HAP-1 (cell line): ENCODE measurements at regions not wholly inside any gene's neighbourhood (a gene's known extent, or its start where the extent isn't known, plus 50 kb on each side); places are given as distances from the start of the nearest gene placed in this dataset.
A peak's percentile ranks its signal among the peaks of the same experiment; 100 is the strongest.

Experiments
- DNase-seq, 2 experiments: peaks; one replicate each; pipeline ENCODE4 v3.0.0-alpha.2; 2016 to 2020; ENCODE audit warnings: low spot score in 2 of 2
- H3K27me3 ChIP-seq: fragments of 250-450 bp; sonication (Bioruptor Pico); 2 replicates; pipeline ENCODE4 v1.5.1; 2020; ENCODE audit warnings: low read depth, mild to moderate bottlenecking, moderate library complexity
- H3K36me3 ChIP-seq: fragments of 250-450 bp; sonication (Bioruptor Pico); replicated peaks from 2 replicates; pipeline ENCODE4 v1.5.1; 2020; ENCODE audit warnings: mild to moderate bottlenecking
- H3K4me1 ChIP-seq: fragments of 250-450 bp; sonication (Bioruptor Pico); 2 replicates; pipeline ENCODE4 v1.5.1; 2020; ENCODE audit warnings: mild to moderate bottlenecking
- H3K4me3 ChIP-seq: fragments of 250-450 bp; sonication (Bioruptor Pico); 2 replicates; pipeline ENCODE4 v1.5.1; 2020; ENCODE audit warnings: mild to moderate bottlenecking, moderate library complexity
- H3K9me3 ChIP-seq: fragments of 250-450 bp; sonication (Bioruptor Pico); 2 replicates; pipeline ENCODE4 v1.5.1; 2020; ENCODE audit warnings: mild to moderate bottlenecking, moderate library complexity
- in situ Hi-C: fragments of 300-500 bp; cut with MboI; formaldehyde crosslinking; loops from 3 replicates; pipeline ENCODE4 v1.14.3; 2020; ENCODE audit warnings: low sequenced_read_pairs, inconsistent platforms, mixed read lengths

DNA sequence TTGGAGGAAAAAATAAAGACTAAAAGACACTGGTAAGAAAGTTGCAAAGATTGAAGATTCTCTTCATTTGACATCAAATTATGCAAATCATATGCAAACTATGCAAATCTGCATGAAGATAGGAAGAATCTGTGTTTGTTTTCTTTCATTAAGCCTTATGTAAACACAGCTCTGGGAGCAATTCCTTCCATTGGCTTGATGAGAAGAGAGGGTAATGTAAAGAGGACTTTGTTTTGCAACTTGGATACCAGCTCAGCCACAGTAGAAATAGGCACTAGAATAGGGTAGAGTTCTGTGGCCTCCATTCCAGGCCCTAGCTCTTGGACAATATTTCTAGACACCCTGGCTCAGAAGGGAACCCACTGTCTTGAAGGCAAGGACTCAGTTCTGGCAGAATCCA lies 388.4 kb upstream of the RASGEF1B start:
- no peaks in the 10 kb centered on the region for H3K36me3 ChIP-seq
- no peaks in the 10 kb centered on the region for H3K9me3 ChIP-seq
- no peaks in the 10 kb centered on the region for H3K27me3 ChIP-seq
- in situ Hi-C loops = no loop called here
- no peaks in the 10 kb centered on the region for H3K4me1 ChIP-seq
- no peak overlapping the region for H3K4me3 ChIP-seq
- DNase-seq = no peak

GRCh38 chr4:81854406-81854805 lies 382.7 kb upstream of the RASGEF1B start:
- no peaks in the 10 kb centered on the region for H3K27me3 ChIP-seq
- H3K9me3 ChIP-seq = no peaks in the 10 kb centered on the region
- no peaks in the 10 kb centered on the region for H3K36me3 ChIP-seq
- H3K4me3 ChIP-seq = no peak overlapping the region
- DNase-seq = no peak
- no peaks in the 10 kb centered on the region for H3K4me1 ChIP-seq
- in situ Hi-C loops = no loop called here

DNA sequence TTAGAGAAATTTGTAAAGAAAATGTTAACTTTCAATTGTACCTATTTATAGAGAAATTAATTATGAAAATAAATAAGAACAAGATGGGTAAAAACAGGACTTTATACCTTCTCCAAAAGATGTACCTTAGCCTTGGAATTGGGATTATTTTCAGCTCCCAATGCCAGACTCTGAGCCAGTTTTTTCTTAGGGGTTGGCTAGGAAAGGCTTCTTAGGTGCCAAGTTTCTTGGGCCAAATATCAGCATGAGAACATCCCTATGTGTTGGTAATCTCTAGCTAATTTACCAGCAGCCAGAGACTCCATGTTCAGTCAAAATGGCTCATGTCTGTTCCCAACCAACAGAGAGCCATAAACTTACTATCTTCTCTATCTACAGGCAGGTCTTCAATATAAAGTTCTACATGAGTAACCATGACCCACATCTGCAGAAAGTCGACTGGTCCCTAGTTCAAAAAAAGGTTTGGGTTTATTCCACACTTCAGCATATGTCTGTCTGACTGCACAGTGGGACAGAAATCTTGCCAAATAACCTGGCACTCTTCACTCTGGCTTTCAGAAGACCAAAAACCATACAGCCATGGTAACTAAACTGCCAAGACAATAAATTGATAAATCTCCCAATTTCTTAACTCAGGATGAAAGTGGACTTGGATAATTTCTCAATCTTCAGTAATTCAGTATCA lies 380.5 kb upstream of the RASGEF1B start:
- no peak for DNase-seq
- H3K36me3 ChIP-seq = no peaks in the 10 kb centered on the region
- in situ Hi-C loops = no loop called here
- H3K27me3 ChIP-seq = no peaks in the 10 kb centered on the region
- no peaks in the 10 kb centered on the region for H3K9me3 ChIP-seq
- H3K4me1 ChIP-seq = no peaks in the 10 kb centered on the region
- H3K4me3 ChIP-seq = no peak overlapping the region

DNA sequence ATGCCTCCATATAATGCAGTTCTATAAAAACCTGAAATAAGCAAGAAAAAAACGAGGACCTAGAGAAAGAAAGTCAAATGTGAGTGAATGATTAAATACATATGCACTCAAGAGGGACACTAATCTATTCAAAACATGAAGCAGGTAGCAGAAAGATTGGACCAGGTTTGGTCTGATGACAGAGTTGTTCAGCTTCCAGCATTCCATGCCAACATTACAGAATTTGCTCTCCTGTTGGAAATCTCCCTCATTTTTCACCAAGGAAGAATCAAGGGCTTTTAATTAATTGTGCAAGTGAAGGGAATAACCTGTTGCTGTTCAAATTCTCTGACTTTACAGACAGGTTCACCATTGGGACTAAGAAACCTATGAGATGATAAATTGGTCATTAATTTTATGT lies 379.0 kb upstream of the RASGEF1B start:
- no peak for DNase-seq
- H3K9me3 ChIP-seq = no peaks in the 10 kb centered on the region
- H3K4me1 ChIP-seq = no peaks in the 10 kb centered on the region
- no peak overlapping the region for H3K4me3 ChIP-seq
- no peaks in the 10 kb centered on the region for H3K27me3 ChIP-seq
- H3K36me3 ChIP-seq = no peaks in the 10 kb centered on the region
- in situ Hi-C loops = no loop called here

- H3K9me3 ChIP-seq = no peaks in the 10 kb centered on the region
- in situ Hi-C loops = loop anchor here (10.0 kb wide), 1 partner anchor 441 kb away; no protein-coding TSS in a partner anchor
- no peaks in the 10 kb centered on the region for H3K36me3 ChIP-seq
- H3K4me1 ChIP-seq = no peaks in the 10 kb centered on the region
- no peak overlapping the region for H3K4me3 ChIP-seq
- DNase-seq = no peak
- no peaks in the 10 kb centered on the region for H3K27me3 ChIP-seq
Measured at GRCh38 chr4:81845761-81846160, 374.1 kb upstream of the RASGEF1B start.

GRCh38 chr4:81845273-81845672 lies 373.6 kb upstream of the RASGEF1B start:
- Histone ChIP-seq H3K36me3 (no peaks in the 10 kb centered on the region), H3K4me1 (no peaks in the 10 kb centered on the region), H3K9me3 (no peaks in the 10 kb centered on the region), H3K4me3 (no peak overlapping the region), H3K27me3 (no peaks in the 10 kb centered on the region)
- no peak for DNase-seq
- in situ Hi-C loops = loop anchor here (10.0 kb wide), 1 partner anchor 440 kb away; no protein-coding TSS in a partner anchor

DNA sequence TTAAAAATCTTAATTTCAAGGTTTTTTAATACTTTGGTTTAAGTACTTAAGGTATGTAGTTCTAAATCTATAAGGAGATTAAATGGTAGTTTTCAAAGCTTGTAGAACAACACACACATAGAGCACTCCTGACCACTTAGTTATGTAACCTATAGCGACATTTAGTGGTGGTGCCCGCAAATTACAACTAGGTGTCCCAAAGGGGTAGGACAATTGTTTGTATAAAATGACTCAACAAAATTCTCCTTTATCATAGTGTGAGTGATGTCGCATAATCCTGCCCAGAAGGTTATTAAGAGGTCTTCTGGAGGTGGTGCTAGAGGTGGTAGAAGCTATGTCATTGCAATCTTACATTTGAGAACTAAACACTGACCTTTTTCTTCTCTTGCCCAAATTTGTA lies 373.0 kb upstream of the RASGEF1B start:
- Histone ChIP-seq H3K4me3 (no peak overlapping the region), H3K27me3 (no peaks in the 10 kb centered on the region), H3K36me3 (no peaks in the 10 kb centered on the region), H3K9me3 (no peaks in the 10 kb centered on the region), H3K4me1 (no peaks in the 10 kb centered on the region)
- peak; percentile 67 to 81 for DNase-seq
- in situ Hi-C loops = loop anchor here (5.0 to 10.0 kb wide), 2 partner anchors 372 to 440 kb away; partner anchors contain the start of gene RASGEF1B

- H3K4me3 ChIP-seq = no peak overlapping the region
- H3K36me3 ChIP-seq = no peaks in the 10 kb centered on the region
- H3K4me1 ChIP-seq = peaks cover 8% of the 10 kb centered on the region
- no peaks in the 10 kb centered on the region for H3K27me3 ChIP-seq
- peak; percentile 8 to 53 for DNase-seq
- H3K9me3 ChIP-seq = no peaks in the 10 kb centered on the region
- in situ Hi-C loops = loop anchor here (5.0 to 10.0 kb wide), 2 partner anchors 367 to 435 kb away; partner anchors contain the start of gene RASGEF1B
Measured at GRCh38 chr4:81839347-81840042, 367.8 kb upstream of the RASGEF1B start.

DNA sequence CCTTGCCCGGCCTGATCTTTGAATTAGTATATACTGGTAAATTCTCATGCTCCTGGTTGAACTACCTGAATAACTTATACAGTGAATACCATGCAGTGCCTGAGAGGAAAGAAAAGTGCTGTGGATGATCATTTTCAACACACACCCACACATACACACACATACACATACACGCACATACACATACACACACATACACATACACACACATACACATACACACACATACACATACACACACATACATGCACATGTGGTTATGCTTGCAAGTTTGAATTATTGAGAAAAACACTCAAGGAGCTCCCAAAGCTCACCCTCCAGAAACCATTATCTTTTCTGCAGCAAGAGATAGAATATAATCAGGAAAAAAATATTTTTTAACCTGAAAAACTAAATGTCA lies 366.9 kb upstream of the RASGEF1B start:
- in situ Hi-C loops = no loop called here
- DNase-seq = no peak

GRCh38 chr4:81836716-81837115 lies 365.0 kb upstream of the RASGEF1B start:
- in situ Hi-C loops = no loop called here
- Histone ChIP-seq H3K36me3 (no peaks in the 10 kb centered on the region), H3K27me3 (no peaks in the 10 kb centered on the region), H3K9me3 (no peaks in the 10 kb centered on the region), H3K4me3 (no peak overlapping the region), H3K4me1 (peaks cover 8% of the 10 kb centered on the region)
- DNase-seq = no peak

More for the DNA sequence above, 366.9 kb upstream of the RASGEF1B start:
- no peak overlapping the region for H3K4me3 ChIP-seq
- H3K27me3 ChIP-seq = no peaks in the 10 kb centered on the region
- H3K4me1 ChIP-seq = peaks cover 8% of the 10 kb centered on the region
- H3K36me3 ChIP-seq = no peaks in the 10 kb centered on the region
- no peaks in the 10 kb centered on the region for H3K9me3 ChIP-seq

- H3K9me3 ChIP-seq = no peaks in the 10 kb centered on the region
- in situ Hi-C loops = no loop called here
Measured at GRCh38 chr4:81833576-81833975, 361.9 kb upstream of the RASGEF1B start.

GRCh38 chr4:81828991-81829390 lies 357.3 kb upstream of the RASGEF1B start:
- Histone ChIP-seq H3K36me3 (no peaks in the 10 kb centered on the region), H3K4me1 (no peaks in the 10 kb centered on the region), H3K9me3 (no peaks in the 10 kb centered on the region), H3K27me3 (no peaks in the 10 kb centered on the region), H3K4me3 (no peak overlapping the region)
- DNase-seq = no peak
- in situ Hi-C loops = no loop called here

More at GRCh38 chr4:81833576-81833975, 361.9 kb upstream of the RASGEF1B start:
- no peak for DNase-seq
- Histone ChIP-seq H3K36me3 (no peaks in the 10 kb centered on the region), H3K27me3 (no peaks in the 10 kb centered on the region), H3K4me1 (no peaks in the 10 kb centered on the region), H3K4me3 (no peak overlapping the region)

DNA sequence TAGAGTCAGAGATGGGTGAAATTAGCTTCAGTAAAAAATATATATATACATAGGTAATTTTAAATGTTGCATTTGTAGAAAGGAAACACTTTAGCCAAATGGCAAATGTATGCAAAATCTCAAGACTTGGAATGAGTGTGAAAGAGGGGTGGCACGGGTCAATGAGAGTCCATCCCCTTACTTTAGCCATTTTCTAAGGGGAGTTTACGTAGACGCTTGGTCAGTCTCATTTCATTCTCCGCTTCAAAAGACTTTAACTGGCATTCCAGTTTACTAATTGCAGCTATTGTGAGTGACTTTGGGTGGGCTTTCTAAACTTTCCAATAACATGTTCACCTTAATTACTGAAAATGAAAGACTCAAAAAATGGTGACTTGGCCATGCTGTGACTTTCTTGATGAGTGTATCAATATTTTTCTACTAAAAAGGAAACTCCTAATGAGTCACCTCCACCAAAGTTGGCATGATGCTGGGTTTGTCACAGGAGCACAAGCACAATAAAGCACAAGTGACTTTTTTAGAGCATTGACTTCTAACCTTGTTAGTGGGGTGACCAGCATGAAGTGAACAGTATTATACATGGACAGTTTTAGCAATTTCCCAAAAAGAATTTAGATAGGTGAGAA lies 356.0 kb upstream of the RASGEF1B start:
- Histone ChIP-seq H3K4me3 (no peak overlapping the region), H3K36me3 (no peaks in the 10 kb centered on the region), H3K27me3 (no peaks in the 10 kb centered on the region), H3K4me1 (no peaks in the 10 kb centered on the region), H3K9me3 (no peaks in the 10 kb centered on the region)
- no peak for DNase-seq
- in situ Hi-C loops = no loop called here

DNA sequence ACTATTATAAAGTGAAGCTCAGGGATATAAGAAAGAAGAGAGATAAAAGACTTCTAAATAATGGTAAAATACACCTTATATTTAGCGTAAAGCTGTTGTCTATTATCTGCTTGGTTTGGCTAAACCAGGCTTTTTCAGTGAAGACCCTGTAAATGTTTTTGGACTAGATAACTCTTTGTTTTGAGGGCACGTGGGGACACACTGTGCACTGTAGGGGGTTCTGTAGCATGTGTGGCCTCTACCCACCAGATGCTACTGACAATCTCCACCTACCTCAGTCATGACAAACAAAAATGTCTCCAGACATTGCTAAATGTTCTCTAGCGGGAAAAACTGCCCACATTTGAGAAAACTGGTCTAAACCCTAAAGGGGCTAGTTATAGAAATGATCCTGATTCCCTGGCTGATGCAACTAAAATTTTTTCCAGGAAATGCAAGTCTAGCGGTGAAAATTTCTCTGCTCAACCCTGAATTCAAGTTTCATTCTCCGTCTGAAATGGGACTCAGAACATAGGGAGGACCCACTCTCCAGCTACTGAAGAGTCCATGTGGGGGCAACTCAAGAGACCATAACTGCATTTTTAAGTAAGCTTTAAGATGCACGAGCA lies 355.2 kb upstream of the RASGEF1B start:
- in situ Hi-C loops = no loop called here
- no peak for DNase-seq

More for the DNA sequence above, 355.2 kb upstream of the RASGEF1B start:
- Histone ChIP-seq H3K36me3 (no peaks in the 10 kb centered on the region), H3K27me3 (no peaks in the 10 kb centered on the region), H3K9me3 (no peaks in the 10 kb centered on the region), H3K4me3 (no peak overlapping the region), H3K4me1 (no peaks in the 10 kb centered on the region)
